GM12878 (cell line): ENCODE measurements at regions not wholly inside any gene's neighbourhood (a gene's known extent, or its start where the extent isn't known, plus 50 kb on each side); places are given as distances from the start of the nearest gene placed in this dataset.

Experiments used
- BHLHE40 ChIP-seq, 2 experiments: fragments of 450-650 bp in 1 of 2; IDR thresholded peaks; 2 replicates each; pipeline ENCODE4 v1.6.1; 2011 to 2017; ENCODE audit warnings: low read depth in 2 of 2, borderline replicate concordance in 1 of 2, improper control_type of control experiment in 1 of 2, low read length in 1 of 2, mild to moderate bottlenecking in 1 of 2
- ESRRA ChIP-seq: IDR thresholded peaks from 2 replicates; pipeline ENCODE4 v1.6.1; 2012; ENCODE audit warnings: mild to moderate bottlenecking, low read length, improper control_type of control experiment
- FOXK2 ChIP-seq: fragments of 450-650 bp; IDR thresholded peaks from 2 replicates; pipeline ENCODE4 v1.6.1; 2017; ENCODE audit warnings: mild to moderate bottlenecking, moderate library complexity
- KDM1A ChIP-seq: fragments of 200-600 bp; sonication (generic); IDR thresholded peaks from 2 replicates; pipeline ENCODE4 v1.6.1; 2016; ENCODE audit warnings: borderline replicate concordance
- MEF2A ChIP-seq: IDR thresholded peaks from 2 replicates; pipeline ENCODE4 v1.6.1; 2011; ENCODE audit warnings: low read depth, mild to moderate bottlenecking, low read length, moderate library complexity; ENCODE audit not compliant: insufficient read depth
- MEF2B ChIP-seq: fragments of 450-650 bp; IDR thresholded peaks from 2 replicates; pipeline ENCODE4 v1.6.1; 2018; ENCODE audit warnings: mild to moderate bottlenecking, moderate library complexity; ENCODE audit not compliant: partially characterized antibody, poor library complexity, severe bottlenecking
- MYB ChIP-seq: fragments of 150-350 bp; IDR thresholded peaks from 2 replicates; pipeline ENCODE4 v1.6.1; 2014; ENCODE audit warnings: mild to moderate bottlenecking, low read depth, low read length, borderline replicate concordance
- NFXL1 ChIP-seq: fragments of 450-650 bp; IDR thresholded peaks from 2 replicates; pipeline ENCODE4 v1.6.1; 2017; ENCODE audit warnings: antibody characterized with exemption, mild to moderate bottlenecking, borderline replicate concordance
- NR2C2 ChIP-seq: IDR thresholded peaks from 2 replicates; pipeline ENCODE4 v1.6.1; 2011; ENCODE audit warnings: borderline replicate concordance, low read depth; ENCODE audit not compliant: control insufficient read depth, insufficient read length
- NRF1 ChIP-seq: conservative IDR thresholded peaks from 2 replicates; pipeline ENCODE4 v1.6.1; 2011; ENCODE audit warnings: mild to moderate bottlenecking, low read depth, low read length, improper control_type of control experiment
- RB1 ChIP-seq: fragments of 450-650 bp; formaldehyde crosslinking; IDR thresholded peaks from 2 replicates; pipeline ENCODE4 v1.6.1; 2017; ENCODE audit warnings: mild to moderate bottlenecking, borderline replicate concordance
- SIN3A ChIP-seq: IDR thresholded peaks from 2 replicates; pipeline ENCODE4 v1.6.1; 2012; ENCODE audit warnings: low read depth, low read length, improper control_type of control experiment
- SIX5 ChIP-seq: IDR thresholded peaks from 2 replicates; pipeline ENCODE4 v1.6.1; 2011; ENCODE audit warnings: mild to moderate bottlenecking, low read depth, low read length, moderate library complexity; ENCODE audit not compliant: severe bottlenecking
- SMAD1 ChIP-seq: fragments of 450-650 bp; IDR thresholded peaks from 2 replicates; pipeline ENCODE4 v1.6.1; 2018; ENCODE audit warnings: mild to moderate bottlenecking, low read depth; ENCODE audit not compliant: partially characterized antibody
- SPI1 ChIP-seq: IDR thresholded peaks from 2 replicates; pipeline ENCODE4 v1.6.1; 2011; ENCODE audit warnings: low read depth, mild to moderate bottlenecking, low read length, moderate library complexity, borderline replicate concordance; ENCODE audit not compliant: insufficient read depth
- SREBF2 ChIP-seq: IDR thresholded peaks from 2 replicates; pipeline ENCODE4 v1.6.1; 2012; ENCODE audit warnings: mild to moderate bottlenecking, low read length
- SUPT20H ChIP-seq: IDR thresholded peaks from 2 replicates; pipeline ENCODE4 v1.6.1; 2011; ENCODE audit warnings: low read depth, mild to moderate bottlenecking, low read length, moderate library complexity, borderline replicate concordance; ENCODE audit not compliant: control insufficient read depth
- ZNF207 ChIP-seq: fragments of 450-650 bp; IDR thresholded peaks from 2 replicates; pipeline ENCODE4 v1.6.1; 2014; ENCODE audit warnings: antibody characterized with exemption, mild to moderate bottlenecking, borderline replicate concordance
- ZSCAN29 ChIP-seq: fragments of 450-650 bp; IDR thresholded peaks from 2 replicates; pipeline ENCODE4 v1.6.1; 2017; ENCODE audit warnings: mild to moderate bottlenecking, moderate library complexity
- TF ChIP-seq, protein P1 (sequence below), 3 experiments: IDR thresholded peaks in 2 of 3; conservative IDR thresholded peaks in 1 of 3; 2 replicates each; pipeline ENCODE4 v1.5.1; 2011; ENCODE audit warnings: low read depth in 3 of 3, low read length in 3 of 3, mild to moderate bottlenecking in 3 of 3, control low read depth in 2 of 3, moderate library complexity in 2 of 3, inconsistent platforms in 1 of 3, mixed read lengths in 1 of 3; ENCODE audit not compliant: control insufficient read depth in 2 of 3, insufficient read depth in 1 of 3; ENCODE audit errors: extremely low read depth in 1 of 3
- TF ChIP-seq, protein P2 (sequence below): IDR thresholded peaks from 2 replicates; pipeline ENCODE4 v1.6.1; 2011; ENCODE audit warnings: borderline replicate concordance, low read depth, mild to moderate bottlenecking, moderate library complexity, low read length; ENCODE audit not compliant: insufficient read depth, poor library complexity, severe bottlenecking
- TF ChIP-seq, protein P3 (sequence below): IDR thresholded peaks from 2 replicates; pipeline ENCODE4 v1.6.1; 2012; ENCODE audit warnings: low read length, inconsistent platforms

DNA sequence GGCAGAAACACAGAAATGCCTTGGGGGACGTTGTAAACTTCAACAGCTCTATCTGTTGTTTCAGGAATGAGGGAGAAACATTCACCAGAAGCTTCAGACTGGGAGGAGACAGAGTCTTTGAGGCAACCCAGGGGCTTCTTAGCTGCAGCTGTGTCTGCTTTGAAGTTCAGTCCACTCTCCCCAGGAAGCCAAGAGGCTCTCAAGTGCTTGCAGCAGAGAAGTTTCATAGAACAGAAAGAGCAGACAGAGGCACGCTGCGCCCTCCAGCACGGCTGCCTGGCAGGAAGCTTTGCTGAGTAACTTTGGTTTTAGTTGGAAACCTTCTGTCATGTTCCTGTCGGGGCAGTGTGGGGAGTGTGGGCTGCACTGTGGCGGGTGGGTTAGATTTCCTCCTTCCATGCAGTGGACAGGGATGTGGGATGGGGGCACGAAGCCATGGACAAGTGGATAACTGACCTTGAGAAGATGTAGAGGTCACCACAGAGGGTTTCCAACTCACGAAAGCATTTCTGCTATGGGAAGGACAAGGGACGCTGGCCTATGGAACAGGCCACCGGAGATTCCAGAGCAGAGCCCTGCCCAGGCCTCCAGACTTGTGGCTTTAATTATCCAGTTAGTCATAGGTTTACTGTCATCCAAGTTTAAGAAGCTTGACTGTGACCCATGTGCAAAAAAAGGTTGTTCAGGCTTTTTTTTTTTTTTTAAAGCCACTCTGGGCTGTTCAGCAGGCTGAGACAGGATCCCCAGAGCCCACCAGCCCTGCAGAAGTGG is 107.7 kb downstream of the ARF6 start (continued):
- TF ChIP-seq, protein P1, sequence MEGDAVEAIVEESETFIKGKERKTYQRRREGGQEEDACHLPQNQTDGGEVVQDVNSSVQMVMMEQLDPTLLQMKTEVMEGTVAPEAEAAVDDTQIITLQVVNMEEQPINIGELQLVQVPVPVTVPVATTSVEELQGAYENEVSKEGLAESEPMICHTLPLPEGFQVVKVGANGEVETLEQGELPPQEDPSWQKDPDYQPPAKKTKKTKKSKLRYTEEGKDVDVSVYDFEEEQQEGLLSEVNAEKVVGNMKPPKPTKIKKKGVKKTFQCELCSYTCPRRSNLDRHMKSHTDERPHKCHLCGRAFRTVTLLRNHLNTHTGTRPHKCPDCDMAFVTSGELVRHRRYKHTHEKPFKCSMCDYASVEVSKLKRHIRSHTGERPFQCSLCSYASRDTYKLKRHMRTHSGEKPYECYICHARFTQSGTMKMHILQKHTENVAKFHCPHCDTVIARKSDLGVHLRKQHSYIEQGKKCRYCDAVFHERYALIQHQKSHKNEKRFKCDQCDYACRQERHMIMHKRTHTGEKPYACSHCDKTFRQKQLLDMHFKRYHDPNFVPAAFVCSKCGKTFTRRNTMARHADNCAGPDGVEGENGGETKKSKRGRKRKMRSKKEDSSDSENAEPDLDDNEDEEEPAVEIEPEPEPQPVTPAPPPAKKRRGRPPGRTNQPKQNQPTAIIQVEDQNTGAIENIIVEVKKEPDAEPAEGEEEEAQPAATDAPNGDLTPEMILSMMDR (IDR thresholded peaks at IDR 0.05 in 2 of 3, conservative IDR thresholded peaks at IDR 0.05 in 1 of 3; ENCODE audit: control insufficient read depth in 2 of 3, extremely low read depth in 1 of 3, insufficient read depth in 1 of 3, low read depth in 3 of 3, low read length in 3 of 3), result peak in 1 of 3 experiments; percentile 8; a peak in 2 of 6 replicates
- TF ChIP-seq MEF2B, result no peak
- no peak for TF ChIP-seq MYB
- no peak for TF ChIP-seq SIX5
- TF ChIP-seq SIN3A, result no peak
- no peak for TF ChIP-seq NR2C2
- TF ChIP-seq ZNF207, result no peak
- no peak for TF ChIP-seq RB1
- no peak for TF ChIP-seq SMAD1
- no peak for TF ChIP-seq FOXK2
- TF ChIP-seq NRF1, result no peak
- TF ChIP-seq, protein P2, sequence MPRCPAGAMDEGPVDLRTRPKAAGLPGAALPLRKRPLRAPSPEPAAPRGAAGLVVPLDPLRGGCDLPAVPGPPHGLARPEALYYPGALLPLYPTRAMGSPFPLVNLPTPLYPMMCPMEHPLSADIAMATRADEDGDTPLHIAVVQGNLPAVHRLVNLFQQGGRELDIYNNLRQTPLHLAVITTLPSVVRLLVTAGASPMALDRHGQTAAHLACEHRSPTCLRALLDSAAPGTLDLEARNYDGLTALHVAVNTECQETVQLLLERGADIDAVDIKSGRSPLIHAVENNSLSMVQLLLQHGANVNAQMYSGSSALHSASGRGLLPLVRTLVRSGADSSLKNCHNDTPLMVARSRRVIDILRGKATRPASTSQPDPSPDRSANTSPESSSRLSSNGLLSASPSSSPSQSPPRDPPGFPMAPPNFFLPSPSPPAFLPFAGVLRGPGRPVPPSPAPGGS, result no peak
- no peak for TF ChIP-seq ZSCAN29
- TF ChIP-seq MEF2A, result no peak
- no peak for TF ChIP-seq SUPT20H
- TF ChIP-seq BHLHE40 (IDR thresholded peaks at IDR 0.05; ENCODE audit: borderline replicate concordance in 1 of 2, low read depth in 2 of 2, low read length in 1 of 2), result no peak
- no peak for TF ChIP-seq SREBF2
- TF ChIP-seq SPI1, result no peak
- TF ChIP-seq ESRRA, result peak; percentile 46; the same call in 1 of the 2 replicates
- TF ChIP-seq, protein P3, sequence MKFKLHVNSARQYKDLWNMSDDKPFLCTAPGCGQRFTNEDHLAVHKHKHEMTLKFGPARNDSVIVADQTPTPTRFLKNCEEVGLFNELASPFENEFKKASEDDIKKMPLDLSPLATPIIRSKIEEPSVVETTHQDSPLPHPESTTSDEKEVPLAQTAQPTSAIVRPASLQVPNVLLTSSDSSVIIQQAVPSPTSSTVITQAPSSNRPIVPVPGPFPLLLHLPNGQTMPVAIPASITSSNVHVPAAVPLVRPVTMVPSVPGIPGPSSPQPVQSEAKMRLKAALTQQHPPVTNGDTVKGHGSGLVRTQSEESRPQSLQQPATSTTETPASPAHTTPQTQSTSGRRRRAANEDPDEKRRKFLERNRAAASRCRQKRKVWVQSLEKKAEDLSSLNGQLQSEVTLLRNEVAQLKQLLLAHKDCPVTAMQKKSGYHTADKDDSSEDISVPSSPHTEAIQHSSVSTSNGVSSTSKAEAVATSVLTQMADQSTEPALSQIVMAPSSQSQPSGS, result no peak; the same call in 1 of the 2 replicates
- no peak for TF ChIP-seq KDM1A
- no peak for TF ChIP-seq NFXL1
